ENCODE measurements at regions not wholly inside any gene's neighbourhood (a gene's known extent, or its start where the extent isn't known, plus 50 kb on each side); places are given as distances from the start of the nearest gene placed in this dataset.

DNA sequence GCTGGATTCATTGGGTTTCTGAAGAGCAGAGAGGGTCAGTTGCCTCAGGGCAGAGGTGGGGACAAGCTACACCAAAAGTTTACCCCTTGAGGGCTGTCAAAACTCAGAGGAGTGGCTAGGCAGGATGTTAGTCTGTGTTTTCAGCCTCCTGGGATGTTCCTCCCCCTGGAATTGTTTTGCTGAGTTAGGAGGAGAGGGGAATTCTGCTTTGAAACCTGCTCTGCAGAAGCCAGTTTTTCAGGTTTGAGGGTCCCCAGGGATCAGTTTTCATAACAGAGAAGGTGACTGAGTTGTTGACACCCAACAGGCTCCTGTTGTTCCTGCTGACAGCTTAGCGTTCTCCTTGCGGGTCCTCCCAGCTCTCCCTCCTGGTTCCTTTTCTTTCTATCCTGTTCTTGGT, 121.9 kb upstream of the TMTC4 start:
- no peak overlapping the region for H3K4me3 ChIP-seq (ENCODE audit: control insufficient read depth, low read depth, low read length)
- no peak for DNase-seq (ENCODE audit: low read depth)
- TF ChIP-seq, protein P1, sequence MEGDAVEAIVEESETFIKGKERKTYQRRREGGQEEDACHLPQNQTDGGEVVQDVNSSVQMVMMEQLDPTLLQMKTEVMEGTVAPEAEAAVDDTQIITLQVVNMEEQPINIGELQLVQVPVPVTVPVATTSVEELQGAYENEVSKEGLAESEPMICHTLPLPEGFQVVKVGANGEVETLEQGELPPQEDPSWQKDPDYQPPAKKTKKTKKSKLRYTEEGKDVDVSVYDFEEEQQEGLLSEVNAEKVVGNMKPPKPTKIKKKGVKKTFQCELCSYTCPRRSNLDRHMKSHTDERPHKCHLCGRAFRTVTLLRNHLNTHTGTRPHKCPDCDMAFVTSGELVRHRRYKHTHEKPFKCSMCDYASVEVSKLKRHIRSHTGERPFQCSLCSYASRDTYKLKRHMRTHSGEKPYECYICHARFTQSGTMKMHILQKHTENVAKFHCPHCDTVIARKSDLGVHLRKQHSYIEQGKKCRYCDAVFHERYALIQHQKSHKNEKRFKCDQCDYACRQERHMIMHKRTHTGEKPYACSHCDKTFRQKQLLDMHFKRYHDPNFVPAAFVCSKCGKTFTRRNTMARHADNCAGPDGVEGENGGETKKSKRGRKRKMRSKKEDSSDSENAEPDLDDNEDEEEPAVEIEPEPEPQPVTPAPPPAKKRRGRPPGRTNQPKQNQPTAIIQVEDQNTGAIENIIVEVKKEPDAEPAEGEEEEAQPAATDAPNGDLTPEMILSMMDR (IDR thresholded peaks at IDR 0.05; ENCODE audit: control insufficient read depth, insufficient read depth, low read depth, low read length, missing control alignments) = no peak

DNA sequence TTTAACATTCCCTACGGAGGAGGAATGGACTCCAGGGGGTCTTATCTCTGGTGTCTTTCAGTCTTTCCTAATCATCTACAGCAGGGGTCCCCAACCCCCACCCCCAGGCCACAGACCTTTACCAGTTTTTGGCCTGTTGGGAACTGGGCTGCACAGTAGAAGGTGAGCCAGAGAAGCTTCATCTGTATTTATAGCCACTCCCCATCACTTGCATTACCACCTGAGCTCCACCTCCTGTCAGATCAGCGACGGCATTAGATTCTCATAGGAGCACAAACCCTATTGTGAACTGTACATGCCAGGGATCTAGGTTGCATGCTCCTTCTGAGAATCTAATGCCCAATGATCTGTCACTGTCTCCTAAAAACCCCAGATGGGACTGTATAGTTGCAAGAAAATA, 120.0 kb upstream of the TMTC4 start:
- DNase-seq (ENCODE audit: low read depth) = no peak
- TF ChIP-seq, protein P1 (IDR thresholded peaks at IDR 0.05; ENCODE audit: control insufficient read depth, insufficient read depth, low read depth, low read length, missing control alignments) = no peak
- no peak overlapping the region for H3K4me3 ChIP-seq (ENCODE audit: control insufficient read depth, low read depth, low read length)

DNA sequence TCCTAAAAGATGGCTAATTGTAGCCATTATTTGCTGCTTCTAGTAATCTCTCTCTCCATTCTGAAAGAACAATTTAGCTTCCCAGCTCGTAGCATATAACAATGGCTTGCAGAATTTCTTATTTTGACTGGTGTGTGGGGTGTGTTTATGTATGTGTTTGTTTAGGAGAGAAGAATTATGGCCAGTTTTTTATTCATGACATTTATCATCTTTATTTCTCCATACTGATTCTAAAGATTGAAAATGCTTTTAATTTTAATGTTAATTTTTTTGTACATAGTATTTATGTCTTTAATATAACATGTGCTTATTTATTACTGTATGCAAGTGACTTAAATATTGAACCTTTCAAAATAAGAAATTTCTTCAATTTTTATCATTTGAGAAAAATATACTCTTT, 115.8 kb upstream of the TMTC4 start:
- TF ChIP-seq, protein P1 (IDR thresholded peaks at IDR 0.05; ENCODE audit: control insufficient read depth, insufficient read depth, low read depth, low read length, missing control alignments) = no peak
- no peak overlapping the region for H3K4me3 ChIP-seq (ENCODE audit: control insufficient read depth, low read depth, low read length)
- DNase-seq (ENCODE audit: low read depth) = no peak

DNA sequence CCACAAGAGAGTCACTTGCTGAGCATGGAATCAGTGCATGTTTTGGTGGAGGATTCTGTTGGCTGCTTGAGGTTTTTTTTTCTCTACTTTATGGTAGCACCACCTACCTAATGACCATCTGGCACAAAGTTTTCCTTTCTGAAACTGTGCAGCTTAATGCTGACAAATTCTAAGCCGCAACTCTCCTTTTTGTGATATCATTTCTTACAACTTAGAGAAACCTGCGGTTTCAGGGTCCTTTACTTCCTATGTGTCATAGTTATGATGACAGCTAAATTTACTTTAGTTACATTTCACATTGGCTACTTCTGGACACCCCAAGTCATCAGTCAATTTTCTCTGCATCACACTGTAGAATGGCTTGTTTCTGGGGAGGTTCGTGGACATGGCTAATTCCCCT, 115.4 kb upstream of the TMTC4 start:
- DNase-seq (ENCODE audit: low read depth) = no peak
- H3K4me3 ChIP-seq (ENCODE audit: control insufficient read depth, low read depth, low read length) = no peak overlapping the region
- TF ChIP-seq, protein P1 (IDR thresholded peaks at IDR 0.05; ENCODE audit: control insufficient read depth, insufficient read depth, low read depth, low read length, missing control alignments) = no peak

DNA sequence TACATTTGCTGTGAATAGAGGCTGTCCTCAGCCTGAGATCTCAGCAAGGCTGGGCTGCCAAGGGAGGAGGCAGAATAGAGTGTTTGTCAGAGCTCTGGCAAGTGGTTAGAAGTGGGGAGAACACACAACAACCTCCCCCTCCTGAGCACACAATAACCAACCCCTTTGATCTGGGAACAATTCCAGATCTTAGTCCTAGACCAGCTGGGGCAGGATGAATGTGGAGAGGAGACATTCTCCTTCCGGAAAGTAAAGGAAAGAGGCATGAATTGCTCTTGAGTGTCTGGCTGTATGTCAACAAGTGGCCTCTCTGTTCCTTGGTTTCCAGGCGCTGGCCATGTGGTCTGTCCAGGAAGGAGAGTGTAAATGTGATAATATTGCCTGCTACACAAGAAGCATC, 114.9 kb upstream of the TMTC4 start:
- TF ChIP-seq, protein P1 (IDR thresholded peaks at IDR 0.05; ENCODE audit: control insufficient read depth, insufficient read depth, low read depth, low read length, missing control alignments) = no peak
- no peak overlapping the region for H3K4me3 ChIP-seq (ENCODE audit: control insufficient read depth, low read depth, low read length)
- no peak for DNase-seq (ENCODE audit: low read depth)

DNA sequence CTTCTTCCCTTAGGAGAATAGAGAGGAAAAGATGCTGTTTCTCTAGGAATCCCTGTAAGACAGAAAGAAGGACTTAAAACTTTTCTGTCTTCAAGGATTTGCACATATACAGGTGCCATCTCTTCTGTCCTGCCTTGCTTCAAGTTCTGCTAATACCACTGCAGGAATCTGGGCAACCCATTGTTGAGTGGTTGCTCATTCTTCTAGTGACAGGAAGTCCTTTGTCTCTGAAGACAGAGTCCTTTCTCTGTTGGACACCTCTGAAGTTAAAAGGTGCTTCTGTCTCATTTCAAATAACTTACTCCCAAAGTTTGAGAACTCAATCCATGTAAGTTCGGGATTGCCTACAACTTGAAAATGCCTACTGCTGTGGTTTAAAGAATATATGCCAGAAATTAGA, 114.4 kb upstream of the TMTC4 start:
- no peak overlapping the region for H3K4me3 ChIP-seq (ENCODE audit: control insufficient read depth, low read depth, low read length)
- no peak for DNase-seq (ENCODE audit: low read depth)
- TF ChIP-seq, protein P1 (IDR thresholded peaks at IDR 0.05; ENCODE audit: control insufficient read depth, insufficient read depth, low read depth, low read length, missing control alignments) = no peak

DNA sequence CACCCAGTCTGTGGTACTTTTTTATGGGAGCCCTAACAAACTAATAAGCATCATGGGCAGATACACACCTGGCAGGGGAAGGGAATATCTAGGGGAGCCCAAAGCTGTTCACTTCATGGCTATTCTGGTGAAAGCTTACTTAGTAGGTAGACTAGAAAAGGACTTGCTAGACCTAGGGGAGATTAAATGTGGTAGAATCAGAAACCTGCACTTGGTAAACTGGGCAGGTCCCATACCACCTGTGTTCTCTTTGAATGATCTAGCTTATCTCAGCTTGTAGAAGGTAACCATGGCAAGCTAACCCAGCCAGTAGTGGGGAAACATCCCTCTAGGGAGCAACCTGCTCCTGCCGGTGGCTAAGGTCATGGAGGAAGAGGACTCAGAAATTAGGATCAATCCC, 113.9 kb upstream of the TMTC4 start:
- no peak overlapping the region for H3K4me3 ChIP-seq (ENCODE audit: control insufficient read depth, low read depth, low read length)
- DNase-seq (ENCODE audit: low read depth) = no peak
- TF ChIP-seq, protein P1 (IDR thresholded peaks at IDR 0.05; ENCODE audit: control insufficient read depth, insufficient read depth, low read depth, low read length, missing control alignments) = no peak
